Kidney tubule cell (primary cell): ENCODE measurements at regions not wholly inside any gene's neighbourhood (a gene's known extent, or its start where the extent isn't known, plus 50 kb on each side); places are given as distances from the start of the nearest gene placed in this dataset.

Experiments
- DNase-seq: peaks from one replicate; pipeline ENCODE4 v3.0.0-alpha.2; 2018; ENCODE audit warnings: low spot score

DNA sequence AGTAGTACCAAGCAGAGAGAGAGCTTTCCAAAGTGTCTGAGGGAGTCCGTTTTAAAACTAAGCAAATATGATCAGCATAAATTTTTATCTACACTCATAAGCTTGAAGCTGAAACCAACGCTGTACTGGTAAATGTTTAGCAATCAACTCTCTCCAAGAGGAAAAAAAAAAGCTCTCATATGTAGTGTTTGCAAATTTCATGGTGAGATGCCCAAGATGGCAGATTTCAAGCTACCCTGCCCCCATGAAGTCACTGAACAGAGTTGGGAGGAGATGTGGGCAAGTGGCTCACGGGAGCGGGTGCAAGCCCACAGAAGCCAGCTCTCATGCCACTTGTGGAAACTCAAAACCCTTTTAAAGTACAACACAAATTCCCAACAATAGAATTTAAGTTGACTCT lies 475.8 kb downstream of the BCAT1 start:
- no peak for DNase-seq

DNA sequence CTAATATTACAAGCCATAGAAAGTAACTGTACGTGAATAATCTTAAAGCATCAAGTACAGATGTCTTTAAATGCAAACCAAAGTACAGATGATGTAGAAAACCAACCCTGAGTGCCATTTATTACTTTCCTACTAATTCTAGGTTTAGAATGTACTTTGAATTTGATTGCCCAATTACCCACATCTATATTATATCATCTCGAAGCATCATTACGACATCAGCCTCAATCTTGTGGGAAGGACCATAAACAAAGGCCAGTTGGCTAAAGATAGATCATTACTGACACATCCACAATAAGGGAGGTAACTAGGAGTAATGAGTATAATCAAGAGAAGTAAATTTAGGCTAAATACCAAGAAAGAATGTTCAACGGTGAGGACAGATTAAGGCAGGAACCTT lies 478.9 kb downstream of the BCAT1 start:
- no peak for DNase-seq

DNA sequence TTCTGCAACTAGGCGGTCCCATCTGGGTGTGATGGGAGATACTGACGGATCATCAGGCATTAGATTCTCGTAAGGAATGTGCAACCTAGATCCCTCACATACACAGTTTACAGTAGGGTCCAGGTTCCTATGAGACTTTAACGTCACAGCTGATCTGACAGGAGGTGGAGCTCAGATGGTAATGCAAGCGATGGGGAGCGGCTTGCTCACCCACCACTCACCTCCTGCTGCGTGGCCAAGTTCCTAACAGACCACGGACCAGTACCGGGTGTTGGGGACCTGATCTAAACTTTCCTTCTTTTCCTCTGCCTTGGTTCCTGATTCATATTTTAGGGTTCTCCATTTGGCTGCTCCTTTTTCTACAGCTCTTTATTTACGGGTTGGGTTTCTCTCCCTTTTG lies 479.8 kb downstream of the BCAT1 start:
- no peak for DNase-seq

DNA sequence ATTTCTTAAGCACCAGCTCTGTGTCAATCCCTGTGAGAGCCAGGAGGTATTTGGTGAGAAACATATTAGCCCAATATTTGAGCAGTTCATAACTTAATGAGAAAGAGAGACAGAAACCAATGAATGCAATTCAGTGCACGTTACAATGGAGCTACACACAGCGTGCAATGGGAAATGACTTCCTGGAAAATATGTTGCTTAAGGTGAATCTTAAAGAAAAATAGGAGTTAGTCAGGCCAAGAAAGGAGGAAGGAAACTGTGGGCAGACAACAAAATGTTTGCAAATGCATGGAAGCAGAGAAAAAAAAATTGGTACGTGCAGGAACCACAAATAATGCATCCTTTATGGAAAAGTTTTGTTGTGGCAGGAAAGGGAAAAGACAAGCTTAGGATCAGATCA lies 481.7 kb downstream of the BCAT1 start:
- no peak for DNase-seq

DNA sequence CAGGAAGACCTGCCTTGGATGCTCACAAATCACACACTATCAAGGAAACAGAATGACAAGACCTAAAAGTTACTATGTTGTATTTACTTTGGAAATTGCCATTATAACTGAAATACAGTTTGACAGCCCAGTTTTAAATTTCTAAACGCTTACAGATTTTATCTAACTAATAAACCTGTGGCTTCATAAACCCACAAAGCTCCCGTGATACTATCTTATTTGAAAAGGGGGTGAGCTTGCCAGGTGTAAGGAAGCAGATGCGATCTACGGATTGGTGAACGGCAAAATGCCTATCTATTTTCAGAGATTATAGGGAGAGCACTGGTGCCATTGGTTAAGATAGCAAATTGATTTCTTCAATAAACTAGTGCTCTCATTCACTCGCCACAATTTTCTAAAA lies 485.5 kb downstream of the BCAT1 start:
- DNase-seq: no peak

DNA sequence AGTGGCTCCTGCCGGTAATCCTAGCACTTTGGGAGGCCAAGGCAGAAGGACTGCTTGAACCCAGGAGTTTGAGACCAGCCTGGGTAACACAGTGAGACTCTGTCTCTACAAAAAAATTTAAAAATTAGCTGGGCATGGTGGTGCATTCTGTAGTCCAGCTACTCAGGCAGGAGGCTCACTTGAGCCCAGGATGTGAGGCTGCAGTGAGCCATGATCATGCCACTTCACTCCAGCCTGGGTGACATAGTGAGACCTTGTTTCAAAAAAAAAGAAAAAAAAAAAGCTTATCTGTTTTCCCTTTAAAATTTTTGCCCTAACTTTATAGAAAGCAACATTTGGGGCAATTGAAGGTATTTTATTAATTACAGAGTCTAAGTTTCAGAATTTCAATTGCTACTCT lies 486.0 kb downstream of the BCAT1 start:
- no peak for DNase-seq

DNA sequence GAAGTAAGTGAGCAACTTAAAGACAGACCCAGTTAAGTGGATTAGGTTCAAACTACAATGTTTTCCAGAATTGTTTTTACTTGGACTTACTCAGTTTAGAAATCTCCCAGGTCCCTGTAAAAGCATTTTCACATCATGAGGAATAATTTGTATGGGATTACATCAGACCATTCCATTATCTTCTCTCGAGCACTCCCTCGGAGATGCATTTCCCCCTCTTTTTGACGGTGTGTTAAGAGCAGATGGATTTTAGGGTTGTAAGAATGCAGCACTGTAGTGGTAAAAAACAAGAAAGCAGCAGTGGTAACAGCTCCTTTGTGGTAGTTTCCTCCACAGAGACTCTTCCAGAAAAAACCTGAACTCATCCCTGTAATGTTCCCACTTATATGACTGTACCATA lies 488.4 kb downstream of the BCAT1 start:
- no peak for DNase-seq

DNA sequence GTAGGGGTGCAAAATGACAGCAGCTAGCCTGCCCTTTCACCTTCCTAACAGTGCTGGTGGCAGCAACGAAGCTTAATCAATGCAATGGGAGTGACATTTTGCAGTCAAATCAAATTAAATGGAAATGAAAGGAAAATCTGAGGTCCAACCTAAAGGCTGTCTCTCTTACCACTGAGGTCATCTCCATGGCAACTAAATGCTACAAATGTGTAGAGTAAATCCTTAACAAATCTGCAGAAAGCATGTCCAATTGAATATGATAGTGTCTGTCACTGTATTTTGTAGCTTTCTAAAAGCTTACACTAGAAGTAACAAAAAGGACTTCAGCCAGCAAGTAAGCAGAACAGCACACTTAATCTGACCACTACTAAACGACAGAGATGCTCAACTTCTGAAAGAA lies 488.8 kb downstream of the BCAT1 start:
- no peak for DNase-seq

DNA sequence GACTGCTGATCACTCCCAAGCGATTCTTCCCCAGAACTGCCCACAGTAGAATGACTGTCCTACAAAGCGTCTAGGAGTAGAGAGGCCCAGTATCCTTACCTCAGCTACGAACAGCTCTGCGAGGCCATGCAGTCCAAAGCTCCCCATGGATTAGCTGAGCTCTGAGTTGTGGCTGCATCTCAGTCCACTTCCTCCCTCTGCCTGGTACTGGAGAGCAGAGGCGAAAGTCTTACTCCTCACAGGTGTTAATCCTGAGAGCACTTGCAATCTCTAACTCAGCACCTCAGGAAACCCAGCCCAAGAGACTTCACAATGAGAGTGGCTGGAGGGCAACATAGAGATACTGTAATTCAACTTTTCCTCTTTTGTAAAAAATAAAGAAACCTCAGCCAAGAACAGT lies 493.1 kb downstream of the BCAT1 start:
- DNase-seq: no peak

DNA sequence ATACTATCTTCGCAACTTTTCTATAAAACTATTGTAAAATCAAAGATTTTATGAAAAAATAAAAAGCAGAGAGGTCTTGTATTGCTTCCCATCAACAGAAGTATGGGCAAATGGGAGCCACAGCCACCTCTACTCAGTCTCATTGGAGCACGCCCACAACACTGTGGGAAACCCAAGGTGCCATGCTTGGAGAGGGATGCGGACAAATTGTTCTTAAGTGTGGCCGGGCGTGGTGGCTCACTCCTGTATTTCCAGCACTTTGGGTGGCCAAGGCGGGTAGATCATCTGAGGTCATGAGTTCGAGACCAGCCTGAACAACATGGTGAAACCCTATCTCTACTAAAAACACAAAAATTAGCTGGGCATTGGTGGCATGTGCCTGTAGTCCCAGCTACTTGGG lies 498.2 kb upstream of the SOX5 start:
- DNase-seq: no peak

DNA sequence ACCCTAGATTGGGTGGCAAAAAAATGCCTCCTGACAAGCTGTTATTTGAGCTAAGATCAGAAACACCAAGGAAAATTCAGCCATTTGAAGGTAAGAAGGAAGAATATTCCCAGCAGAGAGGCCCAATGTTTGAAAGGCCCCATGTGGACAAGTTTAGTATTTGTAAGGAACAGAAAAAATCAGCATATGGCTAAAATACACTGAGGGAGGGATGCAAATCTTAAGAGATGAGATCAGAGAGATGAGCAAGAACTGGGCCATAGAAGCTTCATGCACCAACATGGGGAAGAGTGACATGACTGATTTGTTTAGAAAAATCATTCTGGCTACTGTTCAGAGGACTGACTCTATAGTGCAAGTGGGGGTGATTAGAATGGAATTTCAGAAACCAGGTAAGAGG lies 496.8 kb upstream of the SOX5 start:
- DNase-seq: no peak

DNA sequence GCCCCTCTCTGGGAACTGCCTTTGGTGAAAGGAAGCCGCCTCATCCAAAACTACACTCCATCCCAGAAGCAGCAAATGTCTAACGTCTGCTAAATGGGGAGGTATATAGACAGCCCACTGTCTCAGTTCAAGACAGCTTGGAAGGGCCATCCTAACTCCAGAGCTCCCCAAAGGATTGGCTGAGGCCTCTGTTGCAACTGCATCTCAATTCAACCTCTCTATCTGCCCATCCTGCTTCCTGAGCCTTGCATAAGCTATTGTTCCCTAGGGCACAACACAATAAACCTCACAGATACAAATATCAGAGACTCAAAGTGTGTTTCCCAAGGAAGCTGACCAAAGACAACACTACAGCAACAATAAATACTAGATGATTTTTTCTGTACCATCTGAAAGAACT lies 495.2 kb upstream of the SOX5 start:
- no peak for DNase-seq

DNA sequence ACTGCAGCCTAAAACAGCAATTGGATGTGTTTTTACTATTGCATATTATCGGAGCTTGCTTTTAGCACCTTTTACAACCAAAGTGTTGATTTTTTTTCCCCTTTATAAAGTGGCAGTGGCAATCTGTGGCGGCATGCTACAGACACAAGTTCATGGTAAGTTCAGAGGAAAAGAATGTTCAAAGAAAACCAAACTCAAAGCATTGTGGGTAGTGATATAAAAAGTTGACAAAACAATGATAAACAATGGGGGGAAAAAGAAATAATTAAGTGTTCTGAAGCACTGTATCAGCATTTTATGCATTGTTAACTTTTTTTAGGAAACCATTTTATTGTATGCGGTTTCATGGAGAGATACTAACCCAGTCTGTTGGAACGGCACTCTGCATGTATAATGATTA lies 492.0 kb upstream of the SOX5 start:
- DNase-seq: no peak

DNA sequence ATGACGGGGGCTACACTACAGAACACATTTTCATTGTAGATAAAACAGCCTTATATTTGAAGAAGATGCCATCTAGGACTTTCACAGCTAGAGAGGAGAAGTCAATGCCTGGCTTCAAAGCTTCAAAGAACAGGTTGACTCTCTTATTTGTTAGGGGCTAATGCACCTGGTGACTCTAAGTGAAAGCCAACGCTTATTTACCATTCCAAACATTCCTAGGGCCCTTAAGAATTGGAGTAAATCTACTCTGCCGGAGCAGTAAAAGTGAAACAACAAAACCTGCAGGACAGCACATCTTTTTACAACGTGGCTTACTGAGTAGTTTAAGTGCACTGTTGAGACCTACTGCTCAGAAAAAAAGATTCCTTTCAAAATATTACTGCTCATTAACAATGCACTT lies 487.2 kb upstream of the SOX5 start:
- DNase-seq: no peak

DNA sequence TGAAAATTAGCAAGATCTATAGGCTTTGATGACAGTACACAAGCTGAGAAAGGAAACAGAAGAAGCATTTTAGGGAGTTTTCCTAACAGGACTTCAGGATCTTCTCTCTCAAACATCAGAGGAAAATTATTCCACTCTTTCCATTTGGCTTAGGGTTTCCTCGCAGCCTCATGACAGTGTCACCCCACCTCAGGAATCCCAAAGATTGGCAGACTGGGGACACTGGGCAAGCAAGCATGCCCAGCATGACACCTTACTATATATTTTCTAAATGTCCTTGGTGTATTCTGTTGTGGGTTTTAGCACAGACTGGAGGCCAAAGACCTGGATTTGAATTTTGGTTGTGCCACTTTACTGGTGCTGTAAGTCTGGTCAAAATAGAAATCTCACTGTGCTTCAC lies 482.4 kb upstream of the SOX5 start:
- DNase-seq: no peak

DNA sequence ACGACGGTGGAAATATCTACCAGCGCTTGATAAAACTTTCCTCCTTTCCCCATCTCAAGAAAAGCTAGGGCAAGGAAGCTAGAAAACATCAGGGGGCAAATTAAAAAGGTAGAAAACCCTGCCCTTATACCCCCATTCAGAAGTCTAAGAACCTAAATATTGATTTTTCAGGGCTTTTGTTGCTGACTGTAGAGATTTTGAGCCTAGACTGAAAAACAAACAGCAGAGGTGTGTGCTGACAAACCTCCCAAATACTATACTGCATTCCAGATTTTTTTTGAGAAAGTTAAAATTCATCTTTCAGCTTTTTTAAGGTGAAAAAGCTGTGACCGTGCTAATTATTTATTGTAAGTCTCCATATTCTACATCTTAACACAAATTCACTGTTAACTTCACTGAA lies 478.3 kb upstream of the SOX5 start:
- no peak for DNase-seq

DNA sequence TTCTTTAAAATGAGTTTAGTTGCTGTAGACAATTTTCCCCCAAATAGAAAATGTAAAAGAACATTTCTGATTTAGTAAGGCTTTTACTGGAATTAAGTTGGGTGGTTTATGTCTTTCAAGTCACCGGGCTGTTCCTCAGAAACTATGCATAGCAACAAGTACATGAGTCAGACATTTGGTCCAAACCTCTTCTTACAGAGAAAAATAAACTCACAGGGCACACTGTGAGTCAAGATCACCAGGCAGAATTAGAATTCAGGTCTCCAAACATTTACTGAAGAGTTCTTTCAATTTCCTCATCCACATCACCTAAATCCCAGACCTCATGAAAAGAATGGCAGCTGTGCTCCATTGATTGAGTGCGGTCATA lies 476.1 kb upstream of the SOX5 start:
- DNase-seq: no peak

DNA sequence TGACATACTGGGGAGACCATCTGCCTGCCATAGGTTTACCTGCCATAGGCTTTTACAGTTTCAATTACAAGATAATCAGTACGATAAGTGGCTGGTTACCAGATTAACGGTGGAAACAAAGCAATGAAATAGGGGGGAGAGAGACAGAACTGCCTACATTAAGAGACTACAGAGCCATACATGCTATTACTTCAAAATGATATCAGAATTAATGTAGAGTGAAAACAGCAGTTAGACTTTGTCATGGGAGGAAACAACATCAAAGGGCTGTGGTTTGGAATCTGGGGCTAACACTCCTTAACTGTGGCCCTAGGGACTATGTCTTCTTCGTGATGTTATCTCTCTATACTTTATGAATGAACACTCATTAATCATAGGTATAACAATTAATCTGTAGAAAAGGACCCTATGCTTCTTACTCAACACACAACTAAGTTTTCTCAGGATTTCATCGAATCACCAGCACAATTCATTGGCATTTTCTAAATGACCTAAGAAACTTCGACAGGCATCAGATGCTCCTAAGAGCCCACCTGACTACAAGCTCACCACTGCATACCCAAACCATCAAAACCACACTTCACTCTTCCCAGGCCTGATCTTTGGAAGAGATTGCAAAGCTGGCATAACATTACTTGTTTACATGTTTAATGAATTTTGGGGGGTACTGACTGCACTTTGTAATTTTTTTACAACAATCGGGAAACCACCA lies 475.6 kb upstream of the SOX5 start:
- DNase-seq: no peak

DNA sequence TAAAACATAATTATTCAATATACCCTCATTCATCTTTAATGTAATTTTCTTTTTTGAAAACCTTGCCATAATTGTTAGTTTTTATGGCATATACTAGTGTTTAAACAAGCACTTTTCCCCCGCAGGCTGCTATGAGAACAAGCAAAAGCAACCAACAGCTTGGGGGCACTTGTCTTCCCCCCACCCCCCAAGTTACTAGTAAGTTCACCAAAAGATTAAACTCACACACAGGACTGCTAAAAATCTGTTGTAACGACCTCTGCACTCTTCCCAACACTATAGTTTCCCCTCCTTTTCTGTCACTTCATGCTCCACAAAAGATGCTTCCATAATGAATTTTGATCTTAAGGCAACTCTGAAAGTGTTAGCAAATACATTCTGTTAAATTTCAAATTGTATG lies 474.9 kb upstream of the SOX5 start:
- no peak for DNase-seq

DNA sequence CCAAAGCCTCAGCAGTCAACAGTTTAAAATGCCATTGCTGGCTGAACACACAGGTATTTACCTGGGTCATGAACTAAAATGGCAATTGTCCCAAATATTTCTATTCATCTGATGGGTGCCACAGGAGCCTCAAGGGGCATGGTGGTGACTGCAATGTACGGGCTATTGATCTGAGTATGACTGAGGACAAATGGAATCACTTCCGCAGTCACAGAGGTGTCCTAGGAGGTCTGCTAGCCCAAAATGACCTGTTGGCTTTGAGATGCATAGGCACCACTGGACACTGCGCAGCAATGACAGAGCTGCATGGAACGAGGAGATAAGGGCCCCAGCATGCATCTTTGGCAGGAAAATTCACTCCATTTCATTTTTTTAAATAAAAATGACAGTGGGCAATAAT lies 474.1 kb upstream of the SOX5 start:
- DNase-seq: no peak

DNA sequence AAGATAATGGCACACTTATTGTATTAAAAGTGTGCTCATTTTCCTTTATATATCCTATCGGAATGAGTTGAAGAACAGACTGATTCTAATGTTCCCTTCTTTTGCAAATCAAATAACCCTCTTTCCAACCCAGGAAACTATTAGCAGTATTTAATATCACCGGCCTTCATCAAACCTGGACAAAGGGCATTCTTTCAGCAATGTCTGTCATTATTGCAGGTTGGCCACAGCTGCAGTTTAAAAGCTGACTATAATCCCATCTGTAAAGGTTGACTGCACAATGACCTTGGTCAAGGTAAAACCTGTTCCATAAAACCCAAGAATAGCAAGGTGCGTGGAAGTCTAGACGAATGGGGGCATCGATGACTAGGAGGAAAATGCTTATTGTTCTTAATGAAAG lies 472.3 kb upstream of the SOX5 start:
- no peak for DNase-seq

DNA sequence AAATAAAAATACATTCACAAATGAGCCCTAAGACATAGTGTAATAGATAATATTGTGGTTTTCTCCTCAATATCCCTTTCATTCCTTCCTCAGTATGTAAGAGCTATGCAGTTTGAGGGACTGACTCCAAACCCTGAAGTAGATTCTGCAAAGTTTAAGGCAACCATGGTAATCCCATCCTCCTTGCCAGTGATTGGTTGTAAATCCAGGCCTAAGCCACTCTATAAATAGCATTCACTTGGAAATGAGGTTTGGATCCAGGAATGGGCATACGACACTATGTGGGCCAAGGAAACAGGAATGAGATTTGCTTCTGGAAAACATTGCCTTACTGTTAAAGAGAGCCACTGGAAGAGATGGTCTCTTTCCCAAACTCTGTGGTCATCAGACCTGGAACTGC lies 468.7 kb upstream of the SOX5 start:
- DNase-seq: no peak

DNA sequence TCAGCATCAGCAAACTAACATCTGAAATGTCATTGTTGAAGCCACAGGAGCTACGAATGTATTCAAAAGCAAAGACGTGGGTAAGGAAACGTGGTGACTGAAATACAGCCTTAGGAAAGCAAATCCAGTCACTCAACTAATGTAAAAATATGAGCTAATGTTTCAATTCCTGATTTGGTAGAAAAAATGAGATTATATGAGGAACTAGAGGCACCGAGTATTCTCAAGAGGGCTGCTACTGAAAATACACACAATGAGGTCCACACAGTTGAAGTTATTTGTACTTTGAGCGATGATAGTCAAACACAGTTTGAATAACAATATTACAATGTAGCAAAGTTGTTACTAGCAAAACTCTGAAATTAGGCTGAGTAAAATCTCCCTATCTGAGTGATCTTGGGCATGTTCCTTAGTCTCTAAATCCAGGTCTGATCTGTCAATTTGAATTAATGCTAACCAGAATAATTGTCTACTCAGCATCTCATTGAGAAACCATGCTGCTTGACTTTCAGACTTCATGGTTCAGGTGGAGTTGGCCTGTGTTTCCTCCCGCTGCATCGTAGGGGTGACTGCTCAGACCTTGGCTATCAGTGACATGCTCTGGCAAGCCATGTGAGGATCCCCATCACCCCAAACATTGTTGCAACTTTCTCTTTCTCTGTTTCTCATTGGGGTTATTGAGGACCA lies 467.1 kb upstream of the SOX5 start:
- no peak for DNase-seq

DNA sequence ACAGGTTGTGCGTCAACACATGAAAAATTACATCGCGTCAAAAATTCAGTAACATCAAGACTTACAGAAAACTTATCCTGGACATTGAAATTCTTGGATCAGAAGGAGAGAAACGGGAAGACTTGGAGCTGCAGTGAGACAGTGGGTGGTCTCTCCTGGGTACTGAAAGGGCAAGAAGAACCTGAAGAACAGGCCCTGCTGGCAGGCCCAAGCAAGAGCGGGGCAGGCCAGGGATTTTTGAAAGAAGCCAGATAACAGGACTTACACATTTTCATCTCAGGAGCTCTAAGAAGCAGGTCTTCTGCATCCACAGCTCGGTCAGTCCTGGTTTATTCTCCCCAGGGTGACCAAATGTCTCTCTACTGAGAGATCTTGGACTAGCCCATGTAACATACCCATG lies 466.5 kb upstream of the SOX5 start:
- no peak for DNase-seq
